DOHH2 (cell line): ENCODE measurements at regions not wholly inside any gene's neighbourhood (a gene's known extent, or its start where the extent isn't known, plus 50 kb on each side); places are given as distances from the start of the nearest gene placed in this dataset.
"Not testable (repeated sequence)": the region's sequence is repeated elsewhere in the genome, so short reads cannot be mapped to it uniquely, and the experiment has no call there.

Experiments used
- H3F3A ChIP-seq: fragments of 200-600 bp; sonication (generic), shearing (Covaris generic); 2 replicates; pipeline ENCODE4 v1.6.0; 2016; ENCODE audit warnings: antibody characterized with exemption, mild to moderate bottlenecking; ENCODE audit not compliant: control insufficient read depth, insufficient read depth
- H3K27ac ChIP-seq: fragments of 200-600 bp; sonication (generic); 2 replicates; pipeline ENCODE4 v1.5.1; 2014; ENCODE audit warnings: low read depth, mild to moderate bottlenecking, low read length, moderate library complexity
- H3K27me3 ChIP-seq: fragments of 200-600 bp; sonication (generic); 2 replicates; pipeline ENCODE4 v1.6.1; 2014; ENCODE audit warnings: mild to moderate bottlenecking, low read length, mixed read lengths; ENCODE audit not compliant: control insufficient read depth
- H3K36me3 ChIP-seq: fragments of 200-600 bp; sonication (generic); 2 replicates; pipeline ENCODE4 v1.6.1; 2014; ENCODE audit warnings: mild to moderate bottlenecking, low read length, moderate library complexity, mixed read lengths; ENCODE audit not compliant: control insufficient read depth
- H3K4me1 ChIP-seq: fragments of 200-600 bp; sonication (generic); 2 replicates; pipeline ENCODE4 v1.6.1; 2014; ENCODE audit warnings: mild to moderate bottlenecking, low read length, mixed read lengths; ENCODE audit not compliant: control insufficient read depth
- H3K4me2 ChIP-seq: fragments of 200-600 bp; sonication (generic); 2 replicates; pipeline ENCODE4 v1.6.0; 2014; ENCODE audit warnings: mild to moderate bottlenecking, low read length, moderate library complexity
- H3K4me3 ChIP-seq: fragments of 200-600 bp; sonication (generic); 2 replicates; pipeline ENCODE4 v1.5.1; 2014; ENCODE audit warnings: mild to moderate bottlenecking, low read length, mixed read lengths
- H3K79me2 ChIP-seq: fragments of 200-600 bp; sonication (generic); 2 replicates; pipeline ENCODE4 v1.6.1; 2014; ENCODE audit warnings: mild to moderate bottlenecking, low read length, mixed read lengths; ENCODE audit not compliant: control insufficient read depth
- H3K9me2 ChIP-seq: fragments of 200-600 bp; sonication (generic); replicated peaks from 2 replicates; pipeline ENCODE4 v1.6.1; 2014; ENCODE audit warnings: mild to moderate bottlenecking, low read length, mixed read lengths; ENCODE audit not compliant: control insufficient read depth
- H3K9me3 ChIP-seq: fragments of 200-600 bp; sonication (generic); 2 replicates; pipeline ENCODE4 v1.6.1; 2014; ENCODE audit warnings: antibody characterized with exemption, low read length, mixed read lengths; ENCODE audit not compliant: control insufficient read depth, insufficient read depth
- H4K20me1 ChIP-seq: fragments of 200-600 bp; sonication (generic); 2 replicates; pipeline ENCODE4 v1.6.0; 2014; ENCODE audit warnings: low read depth, mild to moderate bottlenecking, antibody characterized with exemption, low read length, moderate library complexity; ENCODE audit not compliant: control insufficient read depth, insufficient read depth
- CTCF ChIP-seq: fragments of 200-600 bp; sonication (generic); IDR thresholded peaks from one replicate; pipeline ENCODE4 v1.5.1; 2014; ENCODE audit warnings: antibody characterized with exemption, mild to moderate bottlenecking, low read depth, low read length; ENCODE audit not compliant: poor library complexity, severe bottlenecking
- EZH2phosphoT487 ChIP-seq: fragments of 200-600 bp; sonication (generic); IDR thresholded peaks from 2 replicates; pipeline ENCODE4 v1.6.1; 2017; ENCODE audit warnings: borderline replicate concordance, mild to moderate bottlenecking, antibody characterized with exemption, low read length, moderate library complexity, mixed read lengths

GRCh38 chr6:120771019-120771418, 563.3 kb downstream of the TBC1D32 start:
- Histone ChIP-seq H3K4me1 (no peaks in the 10 kb centered on the region), H3K27ac (no peak overlapping the region), H3F3A (no peaks in the 10 kb centered on the region), H4K20me1 (no peaks in the 10 kb centered on the region), H3K27me3 (no peaks in the 10 kb centered on the region), H3K36me3 (no peaks in the 10 kb centered on the region), H3K79me2 (no peaks in the 10 kb centered on the region), H3K9me3 (no peaks in the 10 kb centered on the region), H3K9me2 (no peaks in the 10 kb centered on the region), H3K4me2 (no peak overlapping the region), H3K4me3 (no peak overlapping the region)
- no peak for TF ChIP-seq CTCF
- TF ChIP-seq EZH2phosphoT487, result no peak

GRCh38 chr6:120764312-120764711, 570.0 kb downstream of the TBC1D32 start:
- no peaks in the 10 kb centered on the region for H4K20me1 ChIP-seq
- H3K4me2 ChIP-seq, result no peak overlapping the region
- no peak overlapping the region for H3K27ac ChIP-seq
- H3F3A ChIP-seq, result no peaks in the 10 kb centered on the region
- no peaks in the 10 kb centered on the region for H3K4me1 ChIP-seq
- no peaks in the 10 kb centered on the region for H3K36me3 ChIP-seq
- H3K9me2 ChIP-seq, result no peaks in the 10 kb centered on the region
- no peaks in the 10 kb centered on the region for H3K27me3 ChIP-seq
- no peak overlapping the region for H3K4me3 ChIP-seq
- no peaks in the 10 kb centered on the region for H3K9me3 ChIP-seq
- no peaks in the 10 kb centered on the region for H3K79me2 ChIP-seq
- TF ChIP-seq EZH2phosphoT487 (no peak), CTCF (no peak)

- Histone ChIP-seq H3K36me3 (no peaks in the 10 kb centered on the region), H3K9me2 (no peaks in the 10 kb centered on the region), H3K4me1 (no peaks in the 10 kb centered on the region), H4K20me1 (no peaks in the 10 kb centered on the region), H3K9me3 (no peaks in the 10 kb centered on the region), H3K4me2 (no peak overlapping the region), H3K27ac (no peak overlapping the region), H3K79me2 (no peaks in the 10 kb centered on the region), H3K27me3 (no peaks in the 10 kb centered on the region), H3K4me3 (no peak overlapping the region), H3F3A (no peaks in the 10 kb centered on the region)
- no peak for TF ChIP-seq EZH2phosphoT487
- TF ChIP-seq CTCF, result no peak
Observed at GRCh38 chr6:120759570-120759969, 574.7 kb downstream of the TBC1D32 start.

GRCh38 chr6:120748574-120748973, 585.7 kb downstream of the TBC1D32 start:
- not testable (repeated sequence) for H3K9me3 ChIP-seq, H3K4me3 ChIP-seq, H3K79me2 ChIP-seq, H4K20me1 ChIP-seq, H3K9me2 ChIP-seq, H3K4me1 ChIP-seq, H3K27ac ChIP-seq, H3F3A ChIP-seq, H3K27me3 ChIP-seq, H3K4me2 ChIP-seq, H3K36me3 ChIP-seq
